H1 (cell line): ENCODE measurements at regions not wholly inside any gene's neighbourhood (a gene's known extent, or its start where the extent isn't known, plus 50 kb on each side); places are given as distances from the start of the nearest gene placed in this dataset.

Source experiments
- CTCF ChIA-PET: fragments of 300-600 bp; sonication (Branson Sonifier 250); formaldehyde crosslinking; loops from one replicate; lab custom pipeline; 2021; ENCODE audit not compliant: partially characterized antibody; lab: Charles Lee
- POLR2A ChIA-PET: fragments of 300-600 bp; sonication (Branson Sonifier 250); formaldehyde crosslinking; loops from one replicate; lab custom pipeline; 2021; ENCODE audit warnings: inconsistent platforms; ENCODE audit not compliant: partially characterized antibody; lab: Charles Lee
- DNase-seq, 2 experiments: peaks; one replicate each; pipeline versions ENCODE4 v3.0.0 to v3.0.0-alpha.2; 2010 to 2022; ENCODE audit warnings: low spot score in 2 of 2, low read depth in 1 of 2, mixed read lengths in 1 of 2
- FAIRE-seq: peaks from 2 replicates; lab custom pipeline; 2011; peaks lifted over from hg19 to GRCh38; lab: Jason Lieb, UNC
- H2AFZ ChIP-seq: 2 replicates; pipeline ENCODE4 v1.8.1; 2012; ENCODE audit warnings: low read length, inconsistent platforms
- H2AK5ac ChIP-seq: 2 replicates; pipeline ENCODE4 v1.6.1; 2013; ENCODE audit warnings: low read depth, low read length
- H2BK120ac ChIP-seq: replicated peaks from 2 replicates; pipeline ENCODE3; 2013; ENCODE audit warnings: low read depth, low read length, inconsistent platforms
- H2BK12ac ChIP-seq: 2 replicates; pipeline ENCODE4 v1.6.1; 2013; ENCODE audit warnings: low read depth, low read length
- H2BK15ac ChIP-seq: 2 replicates; pipeline ENCODE4 v1.6.1; 2013; ENCODE audit warnings: low read length
- H2BK20ac ChIP-seq: 2 replicates; pipeline ENCODE4 v1.6.1; 2013; ENCODE audit warnings: low read length
- H2BK5ac ChIP-seq: 2 replicates; pipeline ENCODE4 v1.6.1; 2013; ENCODE audit warnings: low read depth, low read length
- H3K14ac ChIP-seq: 2 replicates; pipeline ENCODE4 v1.6.1; 2013; ENCODE audit warnings: inconsistent platforms; ENCODE audit not compliant: insufficient read length
- H3K18ac ChIP-seq: 2 replicates; pipeline ENCODE4 v1.6.1; 2013; ENCODE audit warnings: low read length; ENCODE audit errors: extremely low read depth
- H3K23ac ChIP-seq: 2 replicates; pipeline ENCODE4 v1.6.1; 2013; ENCODE audit warnings: inconsistent platforms; ENCODE audit not compliant: insufficient read length
- H3K23me2 ChIP-seq: 2 replicates; pipeline ENCODE4 v1.6.1; 2013; ENCODE audit warnings: low read depth, low read length
- H3K27ac ChIP-seq: 2 replicates; pipeline ENCODE4 v1.6.1; 2011; ENCODE audit warnings: low read depth, low read length, inconsistent platforms
- H3K27me3 ChIP-seq, 4 experiments: replicated peaks in 1 of 4; 1 replicate in 1 of 4; 2 replicates in 3 of 4; pipeline versions ENCODE4 v1.6.1 to v1.8.1; 2011 to 2013; ENCODE audit warnings: low read length in 3 of 4, mild to moderate bottlenecking in 3 of 4, inconsistent platforms in 2 of 4, mixed read lengths in 2 of 4, moderate library complexity in 1 of 4; ENCODE audit not compliant: control insufficient read depth in 3 of 4, insufficient read depth in 3 of 4; ENCODE audit errors: extremely low read depth in 1 of 4
- H3K36me3 ChIP-seq, 4 experiments: 2 replicates each; pipeline versions ENCODE4 v1.6.1 to v1.8.1; 2011 to 2013; ENCODE audit warnings: mild to moderate bottlenecking in 4 of 4, low read length in 3 of 4, moderate library complexity in 2 of 4, control low read depth in 1 of 4, inconsistent platforms in 1 of 4; ENCODE audit not compliant: insufficient read depth in 4 of 4, control insufficient read depth in 2 of 4
- H3K4ac ChIP-seq: replicated peaks from 2 replicates; pipeline ENCODE3; 2013; ENCODE audit warnings: low read length, low read depth, mixed read lengths, inconsistent platforms; ENCODE audit not compliant: insufficient read length
- H3K4me1 ChIP-seq, 4 experiments: replicated peaks in 1 of 4; 1 replicate in 1 of 4; 2 replicates in 3 of 4; pipeline versions ENCODE4 v1.6.1 to v1.8.1; 2011 to 2013; ENCODE audit warnings: low read length in 3 of 4, inconsistent platforms in 2 of 4, mixed read lengths in 1 of 4; ENCODE audit not compliant: insufficient read depth in 4 of 4, control insufficient read depth in 3 of 4
- H3K4me2 ChIP-seq, 2 experiments: 2 replicates each; pipeline versions ENCODE4 v1.6.1 to v1.8.1; 2011 to 2013; ENCODE audit warnings: low read depth in 2 of 2, low read length in 2 of 2, control low read depth in 1 of 2, inconsistent platforms in 1 of 2, mild to moderate bottlenecking in 1 of 2; ENCODE audit not compliant: insufficient read depth in 1 of 2
- H3K4me3 ChIP-seq, 4 experiments: fragments of 200-600, 300-600 bp in 1 of 4; sonication (generic), shearing (Covaris generic), sonication (Bioruptor Twin) in 1 of 4; 2 replicates each; pipeline versions ENCODE4 v1.5.1 to v1.8.1; 2011 to 2016; ENCODE audit warnings: low read length in 4 of 4, low read depth in 3 of 4, control low read depth in 2 of 4, inconsistent platforms in 2 of 4, mild to moderate bottlenecking in 2 of 4, mixed read lengths in 1 of 4, moderate library complexity in 1 of 4; ENCODE audit not compliant: insufficient read depth in 2 of 4; ENCODE audit errors: extremely low read depth in 1 of 4
- H3K56ac ChIP-seq: replicated peaks from 2 replicates; pipeline ENCODE3; 2013; ENCODE audit warnings: low read depth, mild to moderate bottlenecking, mixed read lengths, low read length, inconsistent platforms; ENCODE audit not compliant: insufficient read length
- H3K79me1 ChIP-seq: 2 replicates; pipeline ENCODE4 v1.6.1; 2013; ENCODE audit warnings: low read depth, low read length, control low read depth
- H3K79me2 ChIP-seq, 2 experiments: 2 replicates each; pipeline versions ENCODE4 v1.6.1 to v1.8.1; 2012 to 2013; ENCODE audit warnings: low read length in 2 of 2, mild to moderate bottlenecking in 2 of 2, inconsistent platforms in 1 of 2; ENCODE audit not compliant: insufficient read depth in 2 of 2, control insufficient read depth in 1 of 2
- H3K9ac ChIP-seq, 4 experiments: replicated peaks in 1 of 4; 1 replicate in 1 of 4; 2 replicates in 3 of 4; pipeline versions ENCODE4 v1.6.1 to v1.8.1; 2011 to 2013; ENCODE audit warnings: low read depth in 3 of 4, low read length in 3 of 4, control low read depth in 2 of 4, mild to moderate bottlenecking in 2 of 4, moderate library complexity in 2 of 4, inconsistent platforms in 1 of 4; ENCODE audit errors: extremely low read depth in 1 of 4
- H3K9me3 ChIP-seq, 2 experiments: 2 replicates each; pipeline versions ENCODE4 v1.6.1 to v1.8.1; 2012 to 2013; ENCODE audit warnings: mild to moderate bottlenecking in 2 of 2, moderate library complexity in 2 of 2, control low read depth in 1 of 2, inconsistent platforms in 1 of 2, low read depth in 1 of 2, low read length in 1 of 2, mixed read lengths in 1 of 2; ENCODE audit not compliant: insufficient read depth in 2 of 2
- H4K20me1 ChIP-seq, 2 experiments: replicated peaks in 1 of 2; 2 replicates each; pipeline versions ENCODE3 to v1.8.1; 2011 to 2013; ENCODE audit warnings: inconsistent platforms in 2 of 2, low read length in 2 of 2, mild to moderate bottlenecking in 1 of 2; ENCODE audit not compliant: insufficient read depth in 2 of 2, control insufficient read depth in 1 of 2
- H4K5ac ChIP-seq: 2 replicates; pipeline ENCODE4 v1.6.1; 2013; ENCODE audit warnings: low read length, low read depth, mixed read lengths, inconsistent platforms; ENCODE audit not compliant: insufficient read length
- H4K8ac ChIP-seq: 2 replicates; pipeline ENCODE4 v1.8.0; 2013; ENCODE audit warnings: mild to moderate bottlenecking, moderate library complexity, low read length, inconsistent platforms; ENCODE audit not compliant: insufficient read depth; ENCODE audit errors: extremely low read depth
- H4K91ac ChIP-seq: replicated peaks from 2 replicates; pipeline ENCODE3; 2013; ENCODE audit warnings: low read length, mixed read lengths, inconsistent platforms; ENCODE audit not compliant: insufficient read length
- TCF12 ChIP-seq: IDR thresholded peaks from 2 replicates; pipeline ENCODE4 v1.6.1; 2011; ENCODE audit warnings: low read depth, mild to moderate bottlenecking, low read length
- WGBS, 2 experiments: shearing (Covaris generic) in 1 of 2; methylation state at CpG; one replicate each; pipeline versions ENCODE4 v1.1.6 to v1.1.7; 2013 to 2015; ENCODE audit warnings: low lambda C conversion rate in 2 of 2, mixed read lengths in 2 of 2, inconsistent platforms in 1 of 2, low coverage in 1 of 2, missing lambda C conversion rate in 1 of 2; ENCODE audit not compliant: insufficient replicate concordance in 2 of 2, insufficient coverage in 1 of 2, insufficient read length in 1 of 2; ENCODE audit errors: extremely low coverage in 1 of 2, missing lambda C conversion rate in 1 of 2; 5-methylcytosine and 5-hydroxymethylcytosine counted together
- TF ChIP-seq, protein P1 (sequence below): IDR thresholded peaks from 2 replicates; pipeline ENCODE4 v1.6.1; 2011; ENCODE audit warnings: low read length, improper control_type of control experiment

DNA sequence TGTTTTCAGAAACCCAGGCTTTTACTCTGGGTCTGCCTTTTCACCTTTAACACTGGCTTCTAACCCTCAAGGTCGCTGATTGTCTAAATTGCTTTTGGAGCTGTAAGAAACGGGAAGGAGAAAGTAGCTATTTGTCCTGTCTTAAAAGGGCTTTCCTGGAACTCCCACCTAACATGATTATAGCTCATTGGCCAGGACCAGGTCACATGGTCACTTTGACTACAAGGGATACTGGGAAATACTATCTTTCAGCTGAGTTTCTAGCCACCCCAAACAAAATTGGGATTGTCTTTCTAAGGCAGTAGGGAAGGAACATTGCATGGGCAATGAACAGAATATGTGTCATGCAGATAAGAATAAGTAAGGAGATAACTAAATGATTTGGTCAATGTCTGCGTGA lies 106.7 kb upstream of the ARHGAP24 start:
- CTCF ChIA-PET, result interaction anchor here (0.7 to 2.3 kb wide), 7 partner anchors 25 to 314 kb away, joined by 3 to 8 read pairs (median 3); no protein-coding TSS in a partner anchor
- H4K20me1 ChIP-seq, result no peaks in the 10 kb centered on the region

More for the DNA sequence above, 106.7 kb upstream of the ARHGAP24 start:
- TF ChIP-seq, protein P1, sequence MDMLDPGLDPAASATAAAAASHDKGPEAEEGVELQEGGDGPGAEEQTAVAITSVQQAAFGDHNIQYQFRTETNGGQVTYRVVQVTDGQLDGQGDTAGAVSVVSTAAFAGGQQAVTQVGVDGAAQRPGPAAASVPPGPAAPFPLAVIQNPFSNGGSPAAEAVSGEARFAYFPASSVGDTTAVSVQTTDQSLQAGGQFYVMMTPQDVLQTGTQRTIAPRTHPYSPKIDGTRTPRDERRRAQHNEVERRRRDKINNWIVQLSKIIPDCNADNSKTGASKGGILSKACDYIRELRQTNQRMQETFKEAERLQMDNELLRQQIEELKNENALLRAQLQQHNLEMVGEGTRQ, result peak; percentile 32; the same call in 1 of the 2 replicates
- TF ChIP-seq TCF12, result no peak
- Histone ChIP-seq H3K79me1 (no peaks in the 10 kb centered on the region), H4K91ac (no peak overlapping the region), H3K27me3 (no peaks in the 10 kb centered on the region), H3K9me3 (no peaks in the 10 kb centered on the region), H3K23ac (no peak overlapping the region), H2BK120ac (peak overlapping the region; percentile 26), H2BK12ac (no peak overlapping the region), H3K36me3 (no peaks in the 10 kb centered on the region), H3K18ac (peak overlapping the region; percentile 26; the same call in 1 of the 2 replicates), H3K27ac (no peak overlapping the region), H3K56ac (no peak overlapping the region), H3K4ac (no peak overlapping the region), H3K9ac (no peak overlapping the region), H2AK5ac (no peak overlapping the region), H2BK20ac (no peak overlapping the region), H3K23me2 (no peaks in the 10 kb centered on the region), H3K4me2 (peak overlapping the region in 1 of 2 experiments; percentile 8; a peak in 2 of 4 replicates), H2BK5ac (peak overlapping the region; percentile 67; the same call in 1 of the 2 replicates), H3K14ac (no peak overlapping the region), H3K79me2 (no peaks in the 10 kb centered on the region), H2AFZ (0 out of 2 replicates have a peak overlapping the region, but pooled peaks have one; percentile 42), H3K4me1 (peaks cover 0 to 10% (median 0%) of the 10 kb centered on the region in 4 experiments; a peak in 1 of 7 replicates), H3K4me3 (peak overlapping the region in 1 of 4 experiments; percentile 0; a peak in 1 of 8 replicates), H2BK15ac (no peak overlapping the region), H4K8ac (no peak overlapping the region), H4K5ac (no peak overlapping the region)
- FAIRE-seq (peak; percentile 13), DNase-seq (no peak)
- 81% methylated on average over 3 of the region's 3 CpGs; no CpG with 5 or more reads in 1 of the 2 experiments for WGBS, 2 experiments
- POLR2A ChIA-PET, result no interaction called here
